ENCODE measurements at regions not wholly inside any gene's neighbourhood (a gene's known extent, or its start where the extent isn't known, plus 50 kb on each side); places are given as distances from the start of the nearest gene placed in this dataset.

DNA sequence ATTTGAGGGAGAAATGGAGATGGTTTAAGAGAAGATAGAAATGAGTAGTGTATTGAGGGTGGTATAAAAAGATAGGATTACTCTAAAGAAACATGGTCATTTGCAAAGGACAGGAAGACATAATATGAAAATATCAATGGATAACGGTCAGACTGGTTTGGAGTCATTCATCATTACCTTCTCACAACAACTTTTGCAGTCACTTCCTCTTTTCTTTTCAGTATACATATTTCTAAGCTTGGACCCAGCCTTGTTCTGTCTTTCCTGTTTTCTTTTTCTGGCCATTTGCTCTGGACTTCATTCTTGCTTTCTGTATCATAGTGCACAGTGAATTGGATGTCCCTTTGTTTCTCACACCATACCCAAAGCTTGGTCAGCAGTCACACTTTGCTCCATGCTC, 966.5 kb upstream of the TYRP1 start:
- DNase-seq (ENCODE audit: low spot score): no peak

DNA sequence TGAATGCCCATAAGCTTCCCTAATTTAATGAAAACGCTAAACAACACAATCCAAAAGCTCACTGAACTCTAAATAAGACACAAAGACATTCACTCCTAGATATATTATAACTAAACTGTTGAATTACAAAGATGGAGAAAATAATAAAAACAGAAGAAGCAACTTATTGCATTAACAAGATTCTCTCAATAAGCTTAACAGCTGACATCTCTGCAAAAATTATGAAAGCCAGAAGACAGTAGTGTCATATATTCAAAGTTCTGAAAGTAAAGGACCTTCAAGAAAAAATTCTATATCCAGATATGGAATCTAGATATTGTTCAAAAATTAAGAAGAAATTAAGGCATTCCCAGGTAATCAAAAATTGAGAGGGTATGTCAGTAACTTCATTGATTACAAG, 957.8 kb upstream of the TYRP1 start:
- DNase-seq (ENCODE audit: low spot score): no peak

DNA sequence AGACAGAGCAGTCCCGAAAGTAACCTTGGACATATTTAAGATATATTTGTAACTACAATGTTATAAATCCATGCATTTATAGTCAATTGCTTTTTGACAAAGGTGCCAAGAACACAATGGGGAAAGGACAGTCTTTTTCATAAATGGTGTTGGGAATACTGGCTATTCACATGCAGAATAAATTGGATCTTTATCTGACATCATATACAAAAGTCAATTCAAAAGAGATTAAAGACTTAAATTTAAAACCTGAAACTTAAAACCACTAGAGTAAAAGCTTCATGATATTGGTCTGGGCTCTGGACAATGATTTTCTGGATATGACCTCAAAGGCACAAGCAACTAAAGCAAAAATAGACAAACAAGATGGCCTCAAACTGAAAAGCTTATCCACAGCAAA, 950.7 kb upstream of the TYRP1 start:
- no peak for DNase-seq (ENCODE audit: low spot score)

GRCh38 chr9:11743356-11743755, 949.8 kb upstream of the TYRP1 start:
- DNase-seq (ENCODE audit: low spot score): no peak

- DNase-seq (ENCODE audit: low spot score): no peak
Measured at GRCh38 chr9:11749396-11749795, 943.8 kb upstream of the TYRP1 start.

DNA sequence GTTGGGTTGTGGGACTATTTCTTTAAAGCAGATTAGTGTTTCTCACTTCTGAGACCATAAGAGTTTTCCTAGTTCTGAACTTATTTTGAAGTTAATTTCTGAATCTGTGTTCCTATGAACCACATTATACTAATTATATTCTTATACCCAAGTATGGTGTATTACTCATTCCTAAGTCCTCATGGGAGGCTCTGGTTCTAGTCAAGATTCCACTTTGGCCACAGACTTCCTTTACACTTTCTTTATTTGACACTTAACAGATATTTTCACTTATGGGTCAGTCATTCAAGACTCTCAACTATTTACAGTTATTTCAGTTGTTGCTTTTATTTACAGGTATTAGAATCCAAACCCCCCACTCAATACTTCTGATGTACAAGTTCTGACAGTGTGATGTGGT, 937.2 kb upstream of the TYRP1 start:
- no peak for DNase-seq (ENCODE audit: low spot score)

DNA sequence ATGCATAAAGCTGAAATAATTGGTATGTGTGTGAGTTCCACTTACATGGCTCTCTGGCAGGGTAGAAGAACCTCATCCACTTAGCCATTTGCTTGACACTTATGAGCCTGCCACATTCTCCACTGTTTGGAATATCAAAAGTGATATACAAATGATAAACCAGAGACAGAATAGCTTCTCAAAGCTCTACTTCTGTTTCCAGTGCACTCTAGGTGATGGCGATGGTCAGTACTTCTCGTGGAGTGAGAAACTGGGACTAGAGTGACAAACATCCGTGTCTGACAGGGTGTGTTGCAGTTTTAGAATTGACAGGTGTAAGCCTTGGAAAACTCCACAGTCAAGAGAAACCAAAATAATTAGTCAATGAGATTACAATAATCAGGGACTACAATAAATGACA, 935.8 kb upstream of the TYRP1 start:
- no peak for DNase-seq (ENCODE audit: low spot score)

- no peak for DNase-seq (ENCODE audit: low spot score)
Measured at GRCh38 chr9:11758016-11758415, 935.2 kb upstream of the TYRP1 start.

DNA sequence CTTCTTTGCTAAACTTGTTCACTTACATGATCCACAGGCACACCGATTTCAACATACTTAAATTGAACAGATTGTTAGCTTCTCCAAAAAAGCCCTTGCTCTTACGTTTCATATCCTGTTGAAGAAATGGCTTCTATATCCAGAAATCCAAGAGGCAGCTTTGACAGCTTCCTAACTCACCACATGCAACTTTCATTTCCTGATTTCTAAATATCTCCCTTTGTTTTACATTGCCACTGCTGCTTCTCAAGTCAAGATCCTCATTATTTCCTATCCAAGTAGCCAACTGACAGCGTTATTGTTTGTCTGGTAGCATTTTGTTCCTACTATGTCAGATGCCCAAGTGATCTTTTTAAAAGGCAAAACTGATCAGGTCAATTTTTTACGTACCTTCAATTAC, 913.2 kb upstream of the TYRP1 start:
- DNase-seq (ENCODE audit: low spot score): peak; percentile 19

- DNase-seq (ENCODE audit: low spot score): no peak
Measured at GRCh38 chr9:11792870-11793269, 900.3 kb upstream of the TYRP1 start.

- no peak for DNase-seq (ENCODE audit: low spot score)
Measured at GRCh38 chr9:11794984-11795383, 898.2 kb upstream of the TYRP1 start.

DNA sequence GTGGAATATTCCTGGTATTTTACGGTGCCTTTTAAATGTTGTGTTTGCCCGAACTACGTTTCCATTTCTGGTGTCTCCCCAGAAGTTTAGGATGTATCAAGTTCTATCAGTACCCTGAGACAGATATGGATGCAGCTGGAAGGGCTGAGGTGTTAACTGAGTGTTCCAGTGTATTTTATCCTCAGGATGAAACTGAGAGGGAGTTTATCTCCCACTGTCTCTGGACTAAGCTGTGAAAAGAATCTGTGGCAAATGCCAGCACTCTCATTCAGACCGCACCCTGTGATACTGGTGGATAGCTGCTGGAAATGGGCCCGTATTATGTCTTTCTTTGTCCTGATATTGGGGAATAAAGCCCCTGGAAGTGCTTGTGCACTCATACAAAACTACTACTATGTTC, 887.2 kb upstream of the TYRP1 start:
- no peak for DNase-seq (ENCODE audit: low spot score)

DNA sequence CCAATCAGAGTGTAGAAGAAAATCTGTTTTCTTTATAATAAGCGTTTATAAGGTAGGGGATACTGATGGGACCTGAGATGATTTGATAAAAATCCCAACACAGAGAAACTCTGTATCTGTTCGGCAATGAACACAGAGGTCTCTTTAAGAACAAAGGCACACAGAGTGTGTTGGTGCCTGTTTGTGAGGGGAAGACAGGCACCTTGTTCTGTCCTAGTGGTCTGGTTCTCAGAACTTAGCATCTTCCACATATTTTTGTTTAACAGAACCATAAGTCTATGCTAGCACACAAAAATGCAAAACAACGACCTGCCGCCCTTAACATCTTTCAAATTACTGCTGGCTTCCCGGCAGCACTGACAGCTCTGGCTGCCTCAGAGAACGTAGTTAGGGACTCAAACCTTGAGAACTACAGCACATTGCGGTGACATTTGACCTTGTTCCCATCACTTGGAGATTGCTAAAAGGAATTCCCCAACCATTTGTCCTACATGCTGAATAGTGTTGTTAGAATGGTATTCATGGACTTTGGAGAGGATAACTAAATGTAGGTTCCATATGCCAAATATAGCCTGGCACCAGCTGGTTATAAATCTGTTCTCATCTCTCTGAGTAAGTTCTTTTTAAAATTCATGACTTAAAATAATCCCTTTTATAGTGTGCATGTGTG, 871.7 kb upstream of the TYRP1 start:
- no peak for DNase-seq (ENCODE audit: low spot score)

GRCh38 chr9:11828201-11828600, 865.0 kb upstream of the TYRP1 start:
- DNase-seq (ENCODE audit: low spot score): no peak

DNA sequence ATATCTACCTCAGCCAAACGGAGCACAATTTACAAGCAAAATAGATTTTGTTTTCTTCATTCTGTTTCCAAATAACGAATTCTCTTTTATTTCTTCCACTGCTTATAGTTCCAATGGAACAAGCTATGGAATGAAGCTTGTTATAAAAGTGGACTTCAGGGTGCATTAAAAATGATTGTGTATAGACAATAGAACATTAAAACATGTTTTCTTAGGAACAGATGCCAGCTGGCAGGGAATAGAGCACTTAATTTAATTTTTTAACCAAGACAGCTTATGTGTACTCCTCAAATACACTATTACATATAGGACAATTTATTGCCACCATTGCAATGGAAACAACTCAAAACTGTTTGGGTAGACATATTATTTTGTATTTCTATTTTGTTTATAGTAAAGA, 860.1 kb upstream of the TYRP1 start:
- DNase-seq (ENCODE audit: low spot score): no peak

- no peak for DNase-seq (ENCODE audit: low spot score)
Measured at GRCh38 chr9:11868795-11869194, 824.4 kb upstream of the TYRP1 start.

- no peak for DNase-seq (ENCODE audit: low spot score)
Measured at GRCh38 chr9:11871852-11872251, 821.3 kb upstream of the TYRP1 start.

DNA sequence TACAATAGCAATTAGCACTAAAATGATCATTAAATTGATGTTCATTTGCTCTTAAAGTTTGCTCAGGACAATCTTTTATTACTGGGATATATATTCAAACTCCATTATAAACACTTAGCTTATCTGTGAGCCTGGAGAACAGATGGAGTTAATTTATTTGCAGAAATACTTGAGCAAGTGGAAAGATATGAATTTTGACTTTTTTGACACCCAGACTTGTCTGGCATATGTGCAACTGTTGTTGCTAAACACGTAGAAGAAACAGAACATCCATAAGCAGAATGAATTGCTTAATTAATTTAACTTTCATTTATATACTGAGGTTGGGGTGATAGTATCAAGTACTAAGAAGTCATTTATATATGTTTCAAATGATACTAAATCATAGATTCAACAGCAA, 820.7 kb upstream of the TYRP1 start:
- DNase-seq (ENCODE audit: low spot score): no peak

- no peak for DNase-seq (ENCODE audit: low spot score)
Measured at GRCh38 chr9:11874414-11874813, 818.8 kb upstream of the TYRP1 start.

DNA sequence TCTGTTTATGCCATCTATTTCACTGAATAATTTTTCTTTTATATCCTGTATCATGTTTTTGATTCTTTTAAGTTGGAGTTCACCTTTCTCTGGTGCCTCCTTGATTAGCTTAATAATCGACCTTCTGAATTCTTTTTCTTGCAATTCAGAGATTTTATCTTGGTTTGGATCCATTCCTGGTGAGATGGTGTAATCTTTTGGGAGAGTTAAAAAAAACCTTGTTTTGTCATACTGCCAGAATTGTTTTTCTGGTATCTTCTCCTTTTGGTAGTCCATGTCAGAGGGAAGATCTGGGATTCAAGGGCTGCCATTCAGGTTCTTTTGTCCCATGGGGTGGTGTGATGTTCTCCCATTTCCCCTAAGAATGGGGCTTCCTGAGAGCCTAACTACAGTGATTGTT, 800.8 kb upstream of the TYRP1 start:
- DNase-seq (ENCODE audit: low spot score): no peak

DNA sequence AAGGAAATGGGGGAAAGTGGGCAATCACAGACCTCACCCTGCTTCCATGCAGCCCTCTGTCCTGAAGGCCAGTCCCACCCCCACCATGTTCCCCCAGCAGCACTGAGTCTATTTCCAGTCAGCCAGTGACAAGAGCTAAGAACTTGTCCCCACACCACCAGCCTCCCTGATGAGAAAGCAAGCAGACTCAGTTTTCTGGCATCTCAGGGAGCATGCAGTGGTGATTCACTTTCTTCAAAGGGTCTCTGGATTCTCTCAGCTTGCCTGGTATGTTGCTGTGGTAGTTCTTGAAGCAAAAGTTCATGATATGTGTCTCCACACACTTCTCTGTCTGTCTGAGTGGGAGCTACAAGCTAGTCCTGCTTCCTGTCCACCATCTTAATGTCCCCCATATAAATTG, 799.9 kb upstream of the TYRP1 start:
- DNase-seq (ENCODE audit: low spot score): no peak

DNA sequence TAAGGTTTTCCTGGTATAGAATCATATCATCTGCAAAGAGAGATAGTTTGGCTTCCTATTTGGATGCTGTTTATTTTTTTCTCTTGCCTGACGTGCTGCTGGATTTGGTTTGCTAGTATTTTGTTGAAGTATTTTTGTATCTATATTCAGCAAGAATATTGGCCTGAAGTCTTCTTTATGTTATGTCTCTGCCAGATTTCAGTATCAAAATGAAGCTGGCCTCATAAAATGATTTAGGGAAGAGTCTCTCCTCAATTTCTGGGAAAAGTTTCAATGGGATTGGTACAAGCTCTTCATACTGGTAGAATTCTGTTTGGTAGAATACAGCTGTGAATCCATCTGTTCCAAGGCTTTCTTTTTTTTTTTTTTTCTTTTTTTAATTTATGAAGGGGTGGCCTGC, 799.0 kb upstream of the TYRP1 start:
- DNase-seq (ENCODE audit: low spot score): no peak

GRCh38 chr9:11902610-11903009, 790.6 kb upstream of the TYRP1 start:
- DNase-seq (ENCODE audit: low spot score): no peak

- no peak for DNase-seq (ENCODE audit: low spot score)
Measured at GRCh38 chr9:11915699-11916098, 777.5 kb upstream of the TYRP1 start.

DNA sequence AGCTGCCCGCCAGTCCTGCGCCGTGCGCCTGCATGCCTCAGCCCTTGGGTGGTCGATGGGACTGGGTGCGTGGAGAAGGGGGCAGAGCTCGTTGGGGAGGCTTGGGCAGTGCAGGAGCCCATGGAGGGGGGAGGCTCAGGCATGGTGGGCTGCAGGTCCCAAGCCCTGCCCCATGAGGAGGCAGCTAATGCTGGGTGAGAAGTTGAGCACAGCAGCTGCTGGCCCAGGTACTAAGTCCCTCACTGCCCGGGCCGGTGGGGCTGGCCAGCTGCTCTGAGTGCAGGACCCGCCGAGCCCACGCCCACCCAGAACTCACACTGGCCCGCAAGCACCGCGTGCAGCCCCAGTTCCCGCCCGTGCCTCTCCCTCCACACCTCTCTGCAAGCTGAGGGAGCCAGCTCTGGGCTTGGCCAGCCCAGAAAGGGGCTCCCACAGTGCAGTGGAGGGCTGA, 764.3 kb upstream of the TYRP1 start:
- DNase-seq (ENCODE audit: low spot score): no peak

All from globus pallidus (tissue), 1 donor.